H1 (cell line): ENCODE measurements at regions not wholly inside any gene's neighbourhood (a gene's known extent, or its start where the extent isn't known, plus 50 kb on each side); places are given as distances from the start of the nearest gene placed in this dataset.

Experiments used
- CTCF ChIA-PET: fragments of 300-600 bp; sonication (Branson Sonifier 250); formaldehyde crosslinking; loops from one replicate; lab custom pipeline; 2021; ENCODE audit not compliant: partially characterized antibody; lab: Charles Lee
- POLR2A ChIA-PET: fragments of 300-600 bp; sonication (Branson Sonifier 250); formaldehyde crosslinking; loops from one replicate; lab custom pipeline; 2021; ENCODE audit warnings: inconsistent platforms; ENCODE audit not compliant: partially characterized antibody; lab: Charles Lee
- DNase-seq, 2 experiments: peaks; one replicate each; pipeline versions ENCODE4 v3.0.0 to v3.0.0-alpha.2; 2010 to 2022; ENCODE audit warnings: low spot score in 2 of 2, low read depth in 1 of 2, mixed read lengths in 1 of 2
- FAIRE-seq: peaks from 2 replicates; lab custom pipeline; 2011; peaks lifted over from hg19 to GRCh38; lab: Jason Lieb, UNC
- H2AFZ ChIP-seq: 2 replicates; pipeline ENCODE4 v1.8.1; 2012; ENCODE audit warnings: low read length, inconsistent platforms
- H2AK5ac ChIP-seq: 2 replicates; pipeline ENCODE4 v1.6.1; 2013; ENCODE audit warnings: low read depth, low read length
- H2BK120ac ChIP-seq: replicated peaks from 2 replicates; pipeline ENCODE3; 2013; ENCODE audit warnings: low read depth, low read length, inconsistent platforms
- H2BK12ac ChIP-seq: 2 replicates; pipeline ENCODE4 v1.6.1; 2013; ENCODE audit warnings: low read depth, low read length
- H2BK15ac ChIP-seq: 2 replicates; pipeline ENCODE4 v1.6.1; 2013; ENCODE audit warnings: low read length
- H2BK20ac ChIP-seq: 2 replicates; pipeline ENCODE4 v1.6.1; 2013; ENCODE audit warnings: low read length
- H2BK5ac ChIP-seq: 2 replicates; pipeline ENCODE4 v1.6.1; 2013; ENCODE audit warnings: low read depth, low read length
- H3K14ac ChIP-seq: 2 replicates; pipeline ENCODE4 v1.6.1; 2013; ENCODE audit warnings: inconsistent platforms; ENCODE audit not compliant: insufficient read length
- H3K18ac ChIP-seq: 2 replicates; pipeline ENCODE4 v1.6.1; 2013; ENCODE audit warnings: low read length; ENCODE audit errors: extremely low read depth
- H3K23ac ChIP-seq: 2 replicates; pipeline ENCODE4 v1.6.1; 2013; ENCODE audit warnings: inconsistent platforms; ENCODE audit not compliant: insufficient read length
- H3K23me2 ChIP-seq: 2 replicates; pipeline ENCODE4 v1.6.1; 2013; ENCODE audit warnings: low read depth, low read length
- H3K27ac ChIP-seq: 2 replicates; pipeline ENCODE4 v1.6.1; 2011; ENCODE audit warnings: low read depth, low read length, inconsistent platforms
- H3K27me3 ChIP-seq, 4 experiments: replicated peaks in 1 of 4; 1 replicate in 1 of 4; 2 replicates in 3 of 4; pipeline versions ENCODE4 v1.6.1 to v1.8.1; 2011 to 2013; ENCODE audit warnings: low read length in 3 of 4, mild to moderate bottlenecking in 3 of 4, inconsistent platforms in 2 of 4, mixed read lengths in 2 of 4, moderate library complexity in 1 of 4; ENCODE audit not compliant: control insufficient read depth in 3 of 4, insufficient read depth in 3 of 4; ENCODE audit errors: extremely low read depth in 1 of 4
- H3K36me3 ChIP-seq, 4 experiments: 2 replicates each; pipeline versions ENCODE4 v1.6.1 to v1.8.1; 2011 to 2013; ENCODE audit warnings: mild to moderate bottlenecking in 4 of 4, low read length in 3 of 4, moderate library complexity in 2 of 4, control low read depth in 1 of 4, inconsistent platforms in 1 of 4; ENCODE audit not compliant: insufficient read depth in 4 of 4, control insufficient read depth in 2 of 4
- H3K4ac ChIP-seq: replicated peaks from 2 replicates; pipeline ENCODE3; 2013; ENCODE audit warnings: low read length, low read depth, mixed read lengths, inconsistent platforms; ENCODE audit not compliant: insufficient read length
- H3K4me1 ChIP-seq, 4 experiments: replicated peaks in 1 of 4; 1 replicate in 1 of 4; 2 replicates in 3 of 4; pipeline versions ENCODE4 v1.6.1 to v1.8.1; 2011 to 2013; ENCODE audit warnings: low read length in 3 of 4, inconsistent platforms in 2 of 4, mixed read lengths in 1 of 4; ENCODE audit not compliant: insufficient read depth in 4 of 4, control insufficient read depth in 3 of 4
- H3K4me2 ChIP-seq, 2 experiments: 2 replicates each; pipeline versions ENCODE4 v1.6.1 to v1.8.1; 2011 to 2013; ENCODE audit warnings: low read depth in 2 of 2, low read length in 2 of 2, control low read depth in 1 of 2, inconsistent platforms in 1 of 2, mild to moderate bottlenecking in 1 of 2; ENCODE audit not compliant: insufficient read depth in 1 of 2
- H3K4me3 ChIP-seq, 4 experiments: fragments of 200-600, 300-600 bp in 1 of 4; sonication (generic), shearing (Covaris generic), sonication (Bioruptor Twin) in 1 of 4; 2 replicates each; pipeline versions ENCODE4 v1.5.1 to v1.8.1; 2011 to 2016; ENCODE audit warnings: low read length in 4 of 4, low read depth in 3 of 4, control low read depth in 2 of 4, inconsistent platforms in 2 of 4, mild to moderate bottlenecking in 2 of 4, mixed read lengths in 1 of 4, moderate library complexity in 1 of 4; ENCODE audit not compliant: insufficient read depth in 2 of 4; ENCODE audit errors: extremely low read depth in 1 of 4
- H3K56ac ChIP-seq: replicated peaks from 2 replicates; pipeline ENCODE3; 2013; ENCODE audit warnings: low read depth, mild to moderate bottlenecking, mixed read lengths, low read length, inconsistent platforms; ENCODE audit not compliant: insufficient read length
- H3K79me1 ChIP-seq: 2 replicates; pipeline ENCODE4 v1.6.1; 2013; ENCODE audit warnings: low read depth, low read length, control low read depth
- H3K79me2 ChIP-seq, 2 experiments: 2 replicates each; pipeline versions ENCODE4 v1.6.1 to v1.8.1; 2012 to 2013; ENCODE audit warnings: low read length in 2 of 2, mild to moderate bottlenecking in 2 of 2, inconsistent platforms in 1 of 2; ENCODE audit not compliant: insufficient read depth in 2 of 2, control insufficient read depth in 1 of 2
- H3K9ac ChIP-seq, 4 experiments: replicated peaks in 1 of 4; 1 replicate in 1 of 4; 2 replicates in 3 of 4; pipeline versions ENCODE4 v1.6.1 to v1.8.1; 2011 to 2013; ENCODE audit warnings: low read depth in 3 of 4, low read length in 3 of 4, control low read depth in 2 of 4, mild to moderate bottlenecking in 2 of 4, moderate library complexity in 2 of 4, inconsistent platforms in 1 of 4; ENCODE audit errors: extremely low read depth in 1 of 4
- H3K9me3 ChIP-seq, 2 experiments: 2 replicates each; pipeline versions ENCODE4 v1.6.1 to v1.8.1; 2012 to 2013; ENCODE audit warnings: mild to moderate bottlenecking in 2 of 2, moderate library complexity in 2 of 2, control low read depth in 1 of 2, inconsistent platforms in 1 of 2, low read depth in 1 of 2, low read length in 1 of 2, mixed read lengths in 1 of 2; ENCODE audit not compliant: insufficient read depth in 2 of 2
- H4K20me1 ChIP-seq, 2 experiments: replicated peaks in 1 of 2; 2 replicates each; pipeline versions ENCODE3 to v1.8.1; 2011 to 2013; ENCODE audit warnings: inconsistent platforms in 2 of 2, low read length in 2 of 2, mild to moderate bottlenecking in 1 of 2; ENCODE audit not compliant: insufficient read depth in 2 of 2, control insufficient read depth in 1 of 2
- H4K5ac ChIP-seq: 2 replicates; pipeline ENCODE4 v1.6.1; 2013; ENCODE audit warnings: low read length, low read depth, mixed read lengths, inconsistent platforms; ENCODE audit not compliant: insufficient read length
- H4K8ac ChIP-seq: 2 replicates; pipeline ENCODE4 v1.8.0; 2013; ENCODE audit warnings: mild to moderate bottlenecking, moderate library complexity, low read length, inconsistent platforms; ENCODE audit not compliant: insufficient read depth; ENCODE audit errors: extremely low read depth
- H4K91ac ChIP-seq: replicated peaks from 2 replicates; pipeline ENCODE3; 2013; ENCODE audit warnings: low read length, mixed read lengths, inconsistent platforms; ENCODE audit not compliant: insufficient read length
- RAD21 ChIP-seq, 2 experiments: IDR thresholded peaks in 1 of 2; conservative IDR thresholded peaks in 1 of 2; 2 replicates each; pipeline ENCODE4 v1.6.1; 2011; ENCODE audit warnings: low read depth in 2 of 2, low read length in 2 of 2, improper control_type of control experiment in 1 of 2, inconsistent platforms in 1 of 2, mild to moderate bottlenecking in 1 of 2, moderate library complexity in 1 of 2
- RXRA ChIP-seq: IDR thresholded peaks from 2 replicates; pipeline ENCODE4 v1.6.1; 2011; ENCODE audit warnings: low read depth, mild to moderate bottlenecking, low read length, moderate library complexity; ENCODE audit not compliant: insufficient read depth
- SUZ12 ChIP-seq: fragments of 200-600 bp; sonication (generic); IDR thresholded peaks from 2 replicates; pipeline ENCODE4 v1.6.1; 2012; ENCODE audit warnings: mild to moderate bottlenecking, inconsistent platforms, low read length, moderate library complexity, mixed read lengths
- TCF12 ChIP-seq: IDR thresholded peaks from 2 replicates; pipeline ENCODE4 v1.6.1; 2011; ENCODE audit warnings: low read depth, mild to moderate bottlenecking, low read length
- WGBS, 2 experiments: shearing (Covaris generic) in 1 of 2; methylation state at CpG; one replicate each; pipeline versions ENCODE4 v1.1.6 to v1.1.7; 2013 to 2015; ENCODE audit warnings: low lambda C conversion rate in 2 of 2, mixed read lengths in 2 of 2, inconsistent platforms in 1 of 2, low coverage in 1 of 2, missing lambda C conversion rate in 1 of 2; ENCODE audit not compliant: insufficient replicate concordance in 2 of 2, insufficient coverage in 1 of 2, insufficient read length in 1 of 2; ENCODE audit errors: extremely low coverage in 1 of 2, missing lambda C conversion rate in 1 of 2; 5-methylcytosine and 5-hydroxymethylcytosine counted together

GRCh38 chr1:189607477-189608096 is 870.1 kb downstream of the BRINP3 start:
- no peak for TF ChIP-seq SUZ12
- TF ChIP-seq TCF12, result no peak
- no peak for TF ChIP-seq RAD21 (IDR thresholded peaks at IDR 0.05 in 1 of 2, conservative IDR thresholded peaks at IDR 0.05 in 1 of 2; ENCODE audit: low read depth in 2 of 2, low read length in 2 of 2)
- TF ChIP-seq RXRA, result no peak
- Histone ChIP-seq H3K56ac (no peak overlapping the region), H3K23me2 (no peaks in the 10 kb centered on the region), H3K9ac (no peak overlapping the region), H3K23ac (no peak overlapping the region), H4K91ac (no peak overlapping the region), H3K4me3 (no peak overlapping the region), H2BK5ac (no peak overlapping the region), H3K14ac (no peak overlapping the region), H2BK20ac (no peak overlapping the region), H2BK12ac (no peak overlapping the region), H4K8ac (no peak overlapping the region), H4K5ac (no peak overlapping the region), H4K20me1 (no peaks in the 10 kb centered on the region), H3K79me1 (no peaks in the 10 kb centered on the region), H3K4me2 (no peak overlapping the region), H3K9me3 (no peaks in the 10 kb centered on the region), H3K27ac (no peak overlapping the region), H3K27me3 (no peaks in the 10 kb centered on the region), H3K36me3 (no peaks in the 10 kb centered on the region), H3K79me2 (no peaks in the 10 kb centered on the region), H2AK5ac (no peak overlapping the region), H3K18ac (no peak overlapping the region), H2BK15ac (no peak overlapping the region), H3K4me1 (no peaks in the 10 kb centered on the region), H3K4ac (no peak overlapping the region), H2BK120ac (no peak overlapping the region), H2AFZ (no peak overlapping the region)
- DNase-seq (no peak), FAIRE-seq (no peak)
- POLR2A ChIA-PET, result no interaction called here
- CTCF ChIA-PET, result no interaction called here
- WGBS, 2 experiments, result 88% methylated on average over 1 of the region's 1 CpG; no CpG with 5 or more reads in 1 of the 2 experiments
